Esophagus squamous epithelium (tissue), 4 donors: ENCODE measurements at regions not wholly inside any gene's neighbourhood (a gene's known extent, or its start where the extent isn't known, plus 50 kb on each side); places are given as distances from the start of the nearest gene placed in this dataset.

Experiments used
- CTCF ChIP-seq, 6 experiments: fragments of 450-650 bp in 4 of 6; fragments of 200-600 bp in 2 of 6; sonication (generic) in 2 of 6; IDR thresholded peaks; one replicate each; pipeline ENCODE4 v1.5.1; 2016 to 2019; ENCODE audit warnings: antibody characterized with exemption in 6 of 6, mild to moderate bottlenecking in 4 of 6, moderate library complexity in 4 of 6
- POLR2A ChIP-seq, 4 donors: fragments of 450-650 bp; IDR thresholded peaks; one replicate each; pipeline ENCODE4 v1.6.1; 2017; ENCODE audit warnings: antibody characterized with exemption in 4 of 4, mild to moderate bottlenecking in 4 of 4, moderate library complexity in 3 of 4

GRCh38 chr21:15140321-15141019, 75.7 kb upstream of the NRIP1 start:
- TF ChIP-seq CTCF (IDR thresholded peaks at IDR 0.05), result no peak
- TF ChIP-seq POLR2A (IDR thresholded peaks at IDR 0.05), result no peak
